ENCODE measurements at regions not wholly inside any gene's neighbourhood (a gene's known extent, or its start where the extent isn't known, plus 50 kb on each side); places are given as distances from the start of the nearest gene placed in this dataset.

GRCh38 chr5:57948091-57948490, 465.5 kb upstream of the ACTBL2 start:
- H3K4me1 ChIP-seq (ENCODE audit: insufficient read depth, low read length, severe bottlenecking) = no peaks in the 10 kb centered on the region
- no peaks in the 10 kb centered on the region for H4K20me1 ChIP-seq (ENCODE audit: insufficient read depth, low read length)
- no peaks in the 10 kb centered on the region for H3K9me3 ChIP-seq (ENCODE audit: low read length)
- no peak overlapping the region for H2AFZ ChIP-seq (ENCODE audit: low read length)
- no peak for TF ChIP-seq EZH2 (IDR thresholded peaks at IDR 0.05; ENCODE audit: borderline replicate concordance, low read length)
- TF ChIP-seq, protein P1, sequence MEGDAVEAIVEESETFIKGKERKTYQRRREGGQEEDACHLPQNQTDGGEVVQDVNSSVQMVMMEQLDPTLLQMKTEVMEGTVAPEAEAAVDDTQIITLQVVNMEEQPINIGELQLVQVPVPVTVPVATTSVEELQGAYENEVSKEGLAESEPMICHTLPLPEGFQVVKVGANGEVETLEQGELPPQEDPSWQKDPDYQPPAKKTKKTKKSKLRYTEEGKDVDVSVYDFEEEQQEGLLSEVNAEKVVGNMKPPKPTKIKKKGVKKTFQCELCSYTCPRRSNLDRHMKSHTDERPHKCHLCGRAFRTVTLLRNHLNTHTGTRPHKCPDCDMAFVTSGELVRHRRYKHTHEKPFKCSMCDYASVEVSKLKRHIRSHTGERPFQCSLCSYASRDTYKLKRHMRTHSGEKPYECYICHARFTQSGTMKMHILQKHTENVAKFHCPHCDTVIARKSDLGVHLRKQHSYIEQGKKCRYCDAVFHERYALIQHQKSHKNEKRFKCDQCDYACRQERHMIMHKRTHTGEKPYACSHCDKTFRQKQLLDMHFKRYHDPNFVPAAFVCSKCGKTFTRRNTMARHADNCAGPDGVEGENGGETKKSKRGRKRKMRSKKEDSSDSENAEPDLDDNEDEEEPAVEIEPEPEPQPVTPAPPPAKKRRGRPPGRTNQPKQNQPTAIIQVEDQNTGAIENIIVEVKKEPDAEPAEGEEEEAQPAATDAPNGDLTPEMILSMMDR (IDR thresholded peaks at IDR 0.05; ENCODE audit: low read length) = no peak
- H3F3A ChIP-seq (ENCODE audit: insufficient read depth, low read length) = no peaks in the 10 kb centered on the region
- no peaks in the 10 kb centered on the region for H3K27me3 ChIP-seq (ENCODE audit: insufficient read depth, low read length)
- H3K9ac ChIP-seq (ENCODE audit: low read length) = no peak overlapping the region
- H3K9me2 ChIP-seq (ENCODE audit: low read depth, low read length) = no peaks in the 10 kb centered on the region
- H3K79me2 ChIP-seq (ENCODE audit: insufficient read depth, low read length) = no peaks in the 10 kb centered on the region
- H3K4me2 ChIP-seq (ENCODE audit: low read length) = no peak overlapping the region
- H3K36me3 ChIP-seq (ENCODE audit: insufficient read depth, low read length) = no peaks in the 10 kb centered on the region
- H3K27ac ChIP-seq (ENCODE audit: low read depth, low read length, poor library complexity, severe bottlenecking) = no peak overlapping the region
- H3K4me3 ChIP-seq (ENCODE audit: low read depth, low read length, poor library complexity, severe bottlenecking) = no peak overlapping the region

GRCh38 chr5:57947181-57947580, 464.6 kb upstream of the ACTBL2 start:
- no peak overlapping the region for H3K4me3 ChIP-seq (ENCODE audit: low read depth, low read length, poor library complexity, severe bottlenecking)
- no peak overlapping the region for H3K27ac ChIP-seq (ENCODE audit: low read depth, low read length, poor library complexity, severe bottlenecking)
- no peak overlapping the region for H2AFZ ChIP-seq (ENCODE audit: low read length)
- no peaks in the 10 kb centered on the region for H3K9me3 ChIP-seq (ENCODE audit: low read length)
- H3K36me3 ChIP-seq (ENCODE audit: insufficient read depth, low read length) = no peaks in the 10 kb centered on the region
- H4K20me1 ChIP-seq (ENCODE audit: insufficient read depth, low read length) = no peaks in the 10 kb centered on the region
- H3K4me1 ChIP-seq (ENCODE audit: insufficient read depth, low read length, severe bottlenecking) = no peaks in the 10 kb centered on the region
- no peak overlapping the region for H3K9ac ChIP-seq (ENCODE audit: low read length)
- H3F3A ChIP-seq (ENCODE audit: insufficient read depth, low read length) = no peaks in the 10 kb centered on the region
- H3K27me3 ChIP-seq (ENCODE audit: insufficient read depth, low read length) = no peaks in the 10 kb centered on the region
- H3K9me2 ChIP-seq (ENCODE audit: low read depth, low read length) = no peaks in the 10 kb centered on the region
- H3K4me2 ChIP-seq (ENCODE audit: low read length) = no peak overlapping the region
- no peak for TF ChIP-seq EZH2 (IDR thresholded peaks at IDR 0.05; ENCODE audit: borderline replicate concordance, low read length)
- TF ChIP-seq, protein P1 (IDR thresholded peaks at IDR 0.05; ENCODE audit: low read length) = no peak
- H3K79me2 ChIP-seq (ENCODE audit: insufficient read depth, low read length) = no peaks in the 10 kb centered on the region

DNA sequence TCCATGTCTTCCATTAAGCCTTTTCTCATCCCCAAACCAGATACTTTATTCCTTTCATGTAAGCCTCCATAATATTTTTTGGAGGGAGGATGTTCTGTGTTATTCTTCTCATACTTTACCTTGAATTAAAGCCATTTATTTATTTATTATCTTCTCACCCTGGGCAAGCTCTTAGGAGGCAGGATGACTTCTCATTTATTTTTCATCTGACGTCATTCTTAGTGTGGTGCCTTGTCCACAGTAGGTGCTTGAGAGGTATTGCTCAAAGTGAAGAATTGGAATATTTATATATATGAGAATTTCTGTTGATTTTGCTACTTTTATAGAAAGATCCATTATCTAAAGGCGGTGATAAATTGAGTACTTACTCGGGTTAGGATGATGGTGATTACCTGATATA, 458.3 kb upstream of the ACTBL2 start:
- Histone ChIP-seq H3K4me2 (ENCODE audit: low read length) (no peak overlapping the region), H2AFZ (ENCODE audit: low read length) (no peak overlapping the region), H3K9ac (ENCODE audit: low read length) (no peak overlapping the region), H3K27ac (ENCODE audit: low read depth, low read length, poor library complexity, severe bottlenecking) (no peak overlapping the region), H3K27me3 (ENCODE audit: insufficient read depth, low read length) (no peaks in the 10 kb centered on the region), H4K20me1 (ENCODE audit: insufficient read depth, low read length) (no peaks in the 10 kb centered on the region), H3K79me2 (ENCODE audit: insufficient read depth, low read length) (no peaks in the 10 kb centered on the region), H3K4me1 (ENCODE audit: insufficient read depth, low read length, severe bottlenecking) (no peaks in the 10 kb centered on the region), H3K4me3 (ENCODE audit: low read depth, low read length, poor library complexity, severe bottlenecking) (no peak overlapping the region), H3K9me3 (ENCODE audit: low read length) (no peaks in the 10 kb centered on the region), H3F3A (ENCODE audit: insufficient read depth, low read length) (no peaks in the 10 kb centered on the region), H3K9me2 (ENCODE audit: low read depth, low read length) (no peaks in the 10 kb centered on the region), H3K36me3 (ENCODE audit: insufficient read depth, low read length) (no peaks in the 10 kb centered on the region)
- TF ChIP-seq, protein P1 (IDR thresholded peaks at IDR 0.05; ENCODE audit: low read length) = no peak
- no peak for TF ChIP-seq EZH2 (IDR thresholded peaks at IDR 0.05; ENCODE audit: borderline replicate concordance, low read length)
